Ishikawa (cell line): ENCODE measurements at regions not wholly inside any gene's neighbourhood (a gene's known extent, or its start where the extent isn't known, plus 50 kb on each side); places are given as distances from the start of the nearest gene placed in this dataset.

Source experiments
- CEBPB ChIP-seq: IDR thresholded peaks from 2 replicates; pipeline ENCODE4 v1.6.1; 2012
- CREB1 ChIP-seq: IDR thresholded peaks from 2 replicates; pipeline ENCODE4 v1.6.1; 2012; ENCODE audit warnings: low read depth
- EGR1 ChIP-seq: IDR thresholded peaks from 2 replicates; pipeline ENCODE4 v1.6.1; 2012
- EP300 ChIP-seq: IDR thresholded peaks from 2 replicates; pipeline ENCODE4 v1.6.1; 2012; ENCODE audit warnings: borderline replicate concordance
- FOXM1 ChIP-seq: IDR thresholded peaks from 2 replicates; pipeline ENCODE4 v1.6.1; 2012; ENCODE audit warnings: low read depth, borderline replicate concordance
- NFIC ChIP-seq: IDR thresholded peaks from 2 replicates; pipeline ENCODE4 v1.6.1; 2012
- RAD21 ChIP-seq: IDR thresholded peaks from 2 replicates; pipeline ENCODE4 v1.6.1; 2012; ENCODE audit warnings: low read depth
- TAF1 ChIP-seq: IDR thresholded peaks from 2 replicates; pipeline ENCODE4 v1.6.1; 2012; ENCODE audit warnings: low read depth, mild to moderate bottlenecking
- TCF12 ChIP-seq: IDR thresholded peaks from 2 replicates; pipeline ENCODE4 v1.6.1; 2012; ENCODE audit warnings: low read depth
- TEAD4 ChIP-seq: IDR thresholded peaks from 2 replicates; pipeline ENCODE4 v1.6.1; 2012
- YY1 ChIP-seq: IDR thresholded peaks from 2 replicates; pipeline ENCODE4 v1.6.1; 2012; ENCODE audit warnings: low read depth
- ZBTB7A ChIP-seq: IDR thresholded peaks from 2 replicates; pipeline ENCODE4 v1.6.1; 2012; ENCODE audit warnings: low read depth
- TF ChIP-seq, protein P1 (sequence below): IDR thresholded peaks from 2 replicates; pipeline ENCODE4 v1.6.1; 2012
- TF ChIP-seq, protein P2 (sequence below): IDR thresholded peaks from 2 replicates; pipeline ENCODE4 v1.6.1; 2012; ENCODE audit warnings: low read depth, mild to moderate bottlenecking
- TF ChIP-seq, protein P3 (sequence below): IDR thresholded peaks from 2 replicates; pipeline ENCODE4 v1.6.1; 2012

DNA sequence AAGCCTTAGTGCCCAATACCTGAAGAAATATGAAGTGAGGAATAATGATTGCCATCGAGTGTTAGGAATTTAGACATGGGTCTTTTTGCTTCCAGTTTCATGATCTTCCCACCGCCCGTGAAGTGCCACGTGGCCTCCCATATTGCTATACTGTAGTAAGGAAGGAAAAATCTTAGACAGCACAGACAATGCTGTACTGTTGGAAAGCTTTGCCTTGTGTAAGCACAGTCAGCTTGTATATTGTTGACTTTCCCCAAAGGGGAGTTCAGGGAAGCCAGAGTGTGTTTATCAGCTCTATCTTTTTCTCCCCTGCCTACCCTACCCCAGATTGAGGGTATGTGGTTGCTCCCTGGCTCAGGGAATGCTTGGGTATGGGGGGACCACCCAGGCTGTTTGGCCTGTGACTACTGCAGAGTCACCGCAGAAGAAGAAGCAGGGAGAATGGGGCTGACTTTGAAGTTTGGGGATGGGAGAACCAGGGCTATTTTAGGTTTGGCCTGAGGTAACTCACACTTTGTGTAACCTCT is 161.8 kb upstream of the MEF2C start:
- TF ChIP-seq, protein P1, sequence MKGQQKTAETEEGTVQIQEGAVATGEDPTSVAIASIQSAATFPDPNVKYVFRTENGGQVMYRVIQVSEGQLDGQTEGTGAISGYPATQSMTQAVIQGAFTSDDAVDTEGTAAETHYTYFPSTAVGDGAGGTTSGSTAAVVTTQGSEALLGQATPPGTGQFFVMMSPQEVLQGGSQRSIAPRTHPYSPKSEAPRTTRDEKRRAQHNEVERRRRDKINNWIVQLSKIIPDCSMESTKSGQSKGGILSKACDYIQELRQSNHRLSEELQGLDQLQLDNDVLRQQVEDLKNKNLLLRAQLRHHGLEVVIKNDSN, result no peak
- no peak for TF ChIP-seq ZBTB7A
- TF ChIP-seq, protein P2, sequence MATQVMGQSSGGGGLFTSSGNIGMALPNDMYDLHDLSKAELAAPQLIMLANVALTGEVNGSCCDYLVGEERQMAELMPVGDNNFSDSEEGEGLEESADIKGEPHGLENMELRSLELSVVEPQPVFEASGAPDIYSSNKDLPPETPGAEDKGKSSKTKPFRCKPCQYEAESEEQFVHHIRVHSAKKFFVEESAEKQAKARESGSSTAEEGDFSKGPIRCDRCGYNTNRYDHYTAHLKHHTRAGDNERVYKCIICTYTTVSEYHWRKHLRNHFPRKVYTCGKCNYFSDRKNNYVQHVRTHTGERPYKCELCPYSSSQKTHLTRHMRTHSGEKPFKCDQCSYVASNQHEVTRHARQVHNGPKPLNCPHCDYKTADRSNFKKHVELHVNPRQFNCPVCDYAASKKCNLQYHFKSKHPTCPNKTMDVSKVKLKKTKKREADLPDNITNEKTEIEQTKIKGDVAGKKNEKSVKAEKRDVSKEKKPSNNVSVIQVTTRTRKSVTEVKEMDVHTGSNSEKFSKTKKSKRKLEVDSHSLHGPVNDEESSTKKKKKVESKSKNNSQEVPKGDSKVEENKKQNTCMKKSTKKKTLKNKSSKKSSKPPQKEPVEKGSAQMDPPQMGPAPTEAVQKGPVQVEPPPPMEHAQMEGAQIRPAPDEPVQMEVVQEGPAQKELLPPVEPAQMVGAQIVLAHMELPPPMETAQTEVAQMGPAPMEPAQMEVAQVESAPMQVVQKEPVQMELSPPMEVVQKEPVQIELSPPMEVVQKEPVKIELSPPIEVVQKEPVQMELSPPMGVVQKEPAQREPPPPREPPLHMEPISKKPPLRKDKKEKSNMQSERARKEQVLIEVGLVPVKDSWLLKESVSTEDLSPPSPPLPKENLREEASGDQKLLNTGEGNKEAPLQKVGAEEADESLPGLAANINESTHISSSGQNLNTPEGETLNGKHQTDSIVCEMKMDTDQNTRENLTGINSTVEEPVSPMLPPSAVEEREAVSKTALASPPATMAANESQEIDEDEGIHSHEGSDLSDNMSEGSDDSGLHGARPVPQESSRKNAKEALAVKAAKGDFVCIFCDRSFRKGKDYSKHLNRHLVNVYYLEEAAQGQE, result no peak
- no peak for TF ChIP-seq CREB1
- TF ChIP-seq CEBPB, result no peak
- TF ChIP-seq FOXM1, result no peak
- no peak for TF ChIP-seq NFIC
- TF ChIP-seq, protein P3, sequence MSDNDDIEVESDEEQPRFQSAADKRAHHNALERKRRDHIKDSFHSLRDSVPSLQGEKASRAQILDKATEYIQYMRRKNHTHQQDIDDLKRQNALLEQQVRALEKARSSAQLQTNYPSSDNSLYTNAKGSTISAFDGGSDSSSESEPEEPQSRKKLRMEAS, result no peak
- TF ChIP-seq EGR1, result no peak
- TF ChIP-seq TAF1, result no peak
- no peak for TF ChIP-seq TCF12

DNA sequence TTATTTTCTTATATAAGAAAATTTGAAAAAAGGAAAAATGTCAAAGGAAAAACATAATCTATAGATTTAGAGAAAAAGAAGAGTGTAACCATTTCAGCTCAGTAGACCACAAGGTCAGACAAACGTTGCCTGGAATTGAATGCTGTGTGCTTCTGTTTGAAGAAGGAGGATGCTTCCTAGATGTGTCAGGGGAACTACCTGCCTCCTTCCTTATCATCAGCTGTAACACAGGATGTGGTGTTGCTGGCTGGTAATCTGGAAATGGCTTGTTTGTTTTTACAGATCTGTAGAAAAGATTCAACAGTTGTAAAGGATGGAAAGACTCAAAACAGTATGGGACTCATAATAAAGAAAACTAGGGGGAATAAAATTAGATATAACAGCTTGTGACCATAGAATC is 160.7 kb upstream of the MEF2C start:
- no peak for TF ChIP-seq TAF1
- no peak for TF ChIP-seq TEAD4
- TF ChIP-seq RAD21, result no peak
- TF ChIP-seq NFIC, result no peak
- TF ChIP-seq, protein P1, result no peak
- no peak for TF ChIP-seq CREB1
- no peak for TF ChIP-seq YY1
- no peak for TF ChIP-seq ZBTB7A

DNA sequence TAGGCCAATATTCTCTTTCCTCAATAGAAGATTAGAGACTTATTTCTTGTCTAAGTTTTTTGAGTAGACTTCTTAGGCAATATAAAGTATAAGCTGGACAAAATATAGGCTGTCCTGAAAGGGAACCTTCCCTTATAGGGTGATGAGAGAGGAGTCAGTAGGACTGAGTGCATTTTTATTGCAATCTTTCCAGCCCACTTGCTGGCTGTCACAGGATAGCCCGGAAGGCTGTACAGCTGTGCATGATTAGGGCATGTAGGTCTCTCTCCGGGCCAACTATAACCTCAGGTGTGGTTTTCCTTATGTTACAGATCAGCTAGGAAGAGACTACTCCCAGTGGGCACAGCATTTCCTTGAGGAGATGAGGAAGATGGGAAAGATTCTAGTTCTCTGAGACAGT is 159.8 kb upstream of the MEF2C start:
- TF ChIP-seq CEBPB (no peak), TAF1 (no peak), TEAD4 (no peak)

DNA sequence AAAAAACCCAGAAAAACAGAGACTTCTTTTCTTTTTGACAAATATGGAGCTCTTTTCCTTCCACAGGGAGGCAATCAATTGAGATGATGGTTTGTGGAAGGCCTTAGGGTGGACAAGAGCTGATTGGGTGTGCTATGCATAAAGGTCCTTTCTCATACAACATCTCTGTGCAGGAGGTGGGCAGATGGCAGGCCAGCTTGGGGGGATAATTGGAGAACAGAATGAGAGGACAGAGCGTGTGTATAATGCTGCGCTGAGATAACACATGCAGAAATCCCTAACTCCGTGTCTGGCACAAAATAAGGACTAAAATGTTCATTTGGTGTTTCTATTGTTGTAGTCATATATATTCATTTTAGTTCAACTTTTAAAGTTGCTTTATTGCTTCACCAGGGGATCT is 159.0 kb upstream of the MEF2C start:
- TF ChIP-seq NFIC (no peak), TAF1 (no peak)

DNA sequence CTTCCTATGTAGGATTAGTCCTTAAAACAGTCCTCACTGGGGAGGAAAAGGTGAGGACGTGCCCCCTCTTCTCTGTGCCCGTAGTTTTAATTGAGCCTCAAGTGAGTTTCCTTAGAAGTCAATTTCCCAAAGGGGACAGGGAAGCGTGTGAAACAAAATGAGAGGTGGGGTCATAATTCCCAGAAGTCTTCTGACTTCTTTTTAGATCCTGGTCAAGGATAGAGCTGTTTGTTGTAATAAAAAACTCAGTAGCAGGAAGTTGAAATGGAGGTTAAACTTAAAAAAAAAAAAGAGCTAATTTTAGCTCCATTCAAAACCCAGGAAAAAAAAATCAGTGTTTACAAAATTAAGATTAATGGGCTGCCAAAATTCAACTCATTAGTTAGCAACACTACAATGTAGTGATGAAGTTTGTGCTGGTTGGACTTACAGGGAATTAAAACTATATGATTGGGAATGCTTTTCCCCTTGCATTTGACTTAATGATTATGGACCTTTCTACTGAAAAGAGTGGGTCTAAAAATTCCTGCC is 158.3 kb upstream of the MEF2C start:
- TF ChIP-seq TEAD4, result no peak
- no peak for TF ChIP-seq NFIC
- no peak for TF ChIP-seq EP300
- TF ChIP-seq, protein P2, result no peak
- TF ChIP-seq TCF12, result no peak
- TF ChIP-seq RAD21, result no peak
- no peak for TF ChIP-seq EGR1
- no peak for TF ChIP-seq FOXM1
- TF ChIP-seq TAF1, result no peak
- TF ChIP-seq CEBPB, result no peak

DNA sequence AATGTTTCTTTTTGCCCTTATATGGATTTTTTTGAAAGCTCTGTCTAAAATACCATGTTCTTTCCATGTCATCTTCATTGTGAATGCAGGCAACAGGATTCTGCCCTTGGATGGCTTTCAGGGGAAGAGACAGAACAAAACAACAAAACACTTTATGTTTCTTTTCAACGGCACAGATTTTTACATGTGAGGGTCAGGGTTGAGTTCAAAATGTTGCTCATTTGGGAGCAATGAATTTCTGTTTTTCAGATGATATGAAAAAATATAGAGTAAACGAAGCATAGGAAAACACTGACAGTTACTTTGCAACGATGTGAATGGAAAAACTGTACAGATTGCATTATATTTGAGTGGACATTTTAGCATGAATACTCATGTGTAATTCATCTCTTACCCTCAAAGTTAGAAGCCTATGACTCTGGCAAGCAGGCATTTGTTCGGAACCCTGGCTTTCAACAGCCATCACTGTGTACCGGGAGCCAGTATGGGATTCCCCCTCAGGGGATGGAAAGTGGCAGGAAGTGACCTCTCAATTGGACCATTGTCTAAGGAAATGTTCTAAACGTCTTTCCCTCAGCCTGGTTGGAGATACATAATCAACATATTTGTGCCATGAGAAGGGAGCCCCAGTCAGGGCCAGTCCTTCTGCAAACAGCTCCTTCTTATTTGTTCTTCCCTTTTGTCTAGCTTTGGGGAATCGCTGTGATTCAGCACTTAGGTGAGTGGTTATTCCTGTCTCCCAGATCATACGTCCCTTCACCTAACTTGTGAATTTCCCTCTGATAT is 153.9 kb upstream of the MEF2C start:
- TF ChIP-seq, protein P2, result no peak
- TF ChIP-seq RAD21 (no peak), EGR1 (no peak), CEBPB (no peak)
